GM12878 (cell line): ENCODE measurements at regions not wholly inside any gene's neighbourhood (a gene's known extent, or its start where the extent isn't known, plus 50 kb on each side); places are given as distances from the start of the nearest gene placed in this dataset.
"Not testable (repeated sequence)": the region's sequence is repeated elsewhere in the genome, so short reads cannot be mapped to it uniquely, and the experiment has no call there.

Experiments
- ATAC-seq: fragments of 200-7000 bp; cut with Tn5 transposase; 3 replicates; pipeline ENCODE4 v1.9.1; 2020; ENCODE audit warnings: mild to moderate bottlenecking, moderate library complexity
- BruUV-seq: library from RNA; stranded (reverse); fragments of 400-500 nt; replicated peaks from 2 replicates; lab custom pipeline; 2021; lab: Mats Ljungman, UMichigan
- CTCF ChIA-PET: fragments of 300-600 bp; sonication (Branson Sonifier 250); formaldehyde crosslinking; extraction: SDS; loops from one replicate; lab custom pipeline; 2021; ENCODE audit warnings: inconsistent platforms; lab: Yijun Ruan, JAX
- POLR2A ChIA-PET: fragments of 350-600 bp; formaldehyde crosslinking; extraction: SDS; loops from one replicate; lab custom pipeline; 2021; ENCODE audit warnings: inconsistent platforms; lab: Charles Lee
- RAD21 ChIA-PET: fragments of 300-600 bp; sonication (Branson Sonifier 250); formaldehyde crosslinking; loops from one replicate; lab custom pipeline; 2023; ENCODE audit warnings: antibody characterized with exemption; ENCODE audit not compliant: unreplicated experiment; lab: Charles Lee
- SMC1A ChIA-PET: fragments of 300-600 bp; sonication (Branson Sonifier 250); formaldehyde crosslinking; loops from one replicate; lab custom pipeline; 2023; ENCODE audit not compliant: unreplicated experiment, uncharacterized antibody; lab: Charles Lee
- DNase-seq: peaks from one replicate; pipeline ENCODE4 v3.0.0-alpha.2; 2011; ENCODE audit warnings: low read depth, low spot score
- FAIRE-seq: peaks from 3 replicates; lab custom pipeline; 2011; peaks lifted over from hg19 to GRCh38; lab: Jason Lieb, UNC
- H2AFZ ChIP-seq: 2 replicates; pipeline ENCODE4 v1.6.0; 2011; ENCODE audit warnings: low read depth, low read length, control low read depth; ENCODE audit not compliant: control insufficient read depth
- H3K27ac ChIP-seq: 2 replicates; pipeline ENCODE4 v1.5.1; 2011; ENCODE audit warnings: control low read depth; ENCODE audit not compliant: control insufficient read depth, insufficient read depth
- H3K27me3 ChIP-seq, 2 experiments: replicated peaks in 1 of 2; 2 replicates each; pipeline versions ENCODE4 v1.6.0 to v1.6.1; 2011; ENCODE audit warnings: low read length in 1 of 2; ENCODE audit not compliant: control insufficient read depth in 2 of 2, insufficient read depth in 2 of 2
- H3K36me3 ChIP-seq, 2 experiments: 2 replicates each; pipeline ENCODE4 v1.5.1; 2011; ENCODE audit warnings: low read length in 1 of 2; ENCODE audit not compliant: control insufficient read depth in 2 of 2, insufficient read depth in 2 of 2
- H3K4me1 ChIP-seq: 2 replicates; pipeline ENCODE4 v1.6.1; 2011; ENCODE audit warnings: mild to moderate bottlenecking, low read length, moderate library complexity, mixed read lengths; ENCODE audit not compliant: control insufficient read depth, insufficient read depth
- H3K4me2 ChIP-seq: 2 replicates; pipeline ENCODE4 v1.6.0; 2011; ENCODE audit warnings: control low read depth; ENCODE audit not compliant: control insufficient read depth, insufficient read depth
- H3K4me3 ChIP-seq: fragments of 200-600 bp; sonication (generic); 2 replicates; pipeline ENCODE4 v1.5.1; 2016
- H3K79me2 ChIP-seq: 2 replicates; pipeline ENCODE4 v1.6.0; 2011; ENCODE audit warnings: low read length; ENCODE audit not compliant: control insufficient read depth, insufficient read depth
- H3K9ac ChIP-seq: 2 replicates; pipeline ENCODE4 v1.8.0; 2011; ENCODE audit warnings: low read length, control low read depth, mixed read lengths; ENCODE audit not compliant: control insufficient read depth, insufficient read depth
- H3K9me3 ChIP-seq: replicated peaks from 3 replicates; pipeline ENCODE4 v1.5.1; 2011; ENCODE audit warnings: mild to moderate bottlenecking, low read length; ENCODE audit not compliant: control insufficient read depth, insufficient read depth
- H4K20me1 ChIP-seq: 2 replicates; pipeline ENCODE4 v1.6.0; 2011; ENCODE audit not compliant: control insufficient read depth, insufficient read depth
- BCL11A ChIP-seq: IDR thresholded peaks from 2 replicates; pipeline ENCODE4 v1.6.1; 2011; ENCODE audit warnings: low read depth, low read length
- BCLAF1 ChIP-seq: fragments of 450-650 bp; IDR thresholded peaks from 2 replicates; pipeline ENCODE4 v1.6.1; 2017; ENCODE audit warnings: antibody characterized with exemption, mild to moderate bottlenecking, moderate library complexity
- BHLHE40 ChIP-seq, 2 experiments: fragments of 450-650 bp in 1 of 2; IDR thresholded peaks; 2 replicates each; pipeline ENCODE4 v1.6.1; 2011 to 2017; ENCODE audit warnings: low read depth in 2 of 2, borderline replicate concordance in 1 of 2, improper control_type of control experiment in 1 of 2, low read length in 1 of 2, mild to moderate bottlenecking in 1 of 2
- BRCA1 ChIP-seq: IDR thresholded peaks from 2 replicates; pipeline ENCODE4 v1.6.1; 2011; ENCODE audit warnings: low read depth, low read length, improper control_type of control experiment
- EZH2 ChIP-seq: IDR thresholded peaks from 2 replicates; pipeline ENCODE4 v1.6.1; 2012; ENCODE audit warnings: low read depth, mild to moderate bottlenecking, control low read depth, inconsistent platforms, low read length, borderline replicate concordance; ENCODE audit not compliant: control insufficient read depth
- JUND ChIP-seq: IDR thresholded peaks from 2 replicates; pipeline ENCODE4 v1.6.1; 2012; ENCODE audit warnings: low read depth, mild to moderate bottlenecking, low read length, improper control_type of control experiment, moderate library complexity
- MEF2A ChIP-seq: IDR thresholded peaks from 2 replicates; pipeline ENCODE4 v1.6.1; 2011; ENCODE audit warnings: low read depth, mild to moderate bottlenecking, low read length, moderate library complexity; ENCODE audit not compliant: insufficient read depth
- RAD51 ChIP-seq: fragments of 450-650 bp; IDR thresholded peaks from 2 replicates; pipeline ENCODE4 v1.6.1; 2016; ENCODE audit warnings: moderate library complexity, mild to moderate bottlenecking, inconsistent platforms
- STAT3 ChIP-seq: IDR thresholded peaks from 2 replicates; pipeline ENCODE4 v1.6.1; 2011; ENCODE audit warnings: low read depth, low read length, improper control_type of control experiment
- WGBS: methylation state at CpG from one replicate; pipeline ENCODE4 v1.1.6; 2016; ENCODE audit warnings: low lambda C conversion rate; ENCODE audit not compliant: insufficient replicate concordance, insufficient coverage; ENCODE audit errors: missing lambda C conversion rate; 5-methylcytosine and 5-hydroxymethylcytosine counted together
- in situ Hi-C: fragments of 300-500 bp; cut with MboI; formaldehyde crosslinking; loops from 9 replicates; pipeline ENCODE4 v1.14.3; 2018; ENCODE audit warnings: mixed read lengths
- intact Hi-C: fragments of 100-400 bp; cut with micrococcal nuclease; formaldehyde crosslinking; loops from one replicate; pipeline ENCODE4 v1.14.2; 2022; ENCODE audit not compliant: unreplicated experiment
- TF ChIP-seq, protein P1 (sequence below): IDR thresholded peaks from 2 replicates; pipeline ENCODE4 v1.6.1; 2011; ENCODE audit warnings: low read depth, mild to moderate bottlenecking, low read length, moderate library complexity, borderline replicate concordance; ENCODE audit errors: extremely low read depth

DNA sequence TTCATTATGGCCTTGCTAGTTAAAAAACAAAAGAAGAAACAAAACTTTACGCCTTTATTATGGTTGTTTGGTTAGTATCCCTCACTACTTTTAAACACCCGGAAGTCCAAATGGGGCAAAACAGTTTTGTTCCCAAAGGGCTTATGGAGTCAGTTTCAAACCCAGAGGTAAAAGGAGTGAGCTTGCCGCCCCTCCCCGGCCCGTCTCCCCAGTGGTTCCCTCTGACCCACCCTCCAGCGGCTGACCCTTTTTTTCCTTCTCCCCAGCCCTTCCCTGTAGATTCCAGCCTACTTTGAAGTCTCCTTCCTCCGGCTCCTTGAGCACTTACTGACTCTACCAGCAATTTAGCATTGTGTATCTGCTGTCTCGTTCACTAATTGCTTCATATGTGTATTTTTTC, 209.2 kb downstream of the ICOS start:
- no peak for ATAC-seq
- Histone ChIP-seq H3K9me3 (no peaks in the 10 kb centered on the region), H3K79me2 (no peaks in the 10 kb centered on the region), H2AFZ (no peak overlapping the region), H3K27ac (no peak overlapping the region), H3K4me1 (no peaks in the 10 kb centered on the region), H3K9ac (no peak overlapping the region)
- in situ Hi-C loops = no loop called here
- WGBS = 27% methylated on average over 8 of the region's 8 CpGs
- ChIA-PET POLR2A (no interaction called here), RAD21 (interaction anchor here (1.1 kb wide), 2 partner anchors 23 to 32 kb away, joined by 3 read pairs; no protein-coding TSS in a partner anchor)
- TF ChIP-seq JUND = no peak
- TF ChIP-seq RAD51 = no peak
- no peak for TF ChIP-seq EZH2
- TF ChIP-seq BCLAF1 = no peak
- no peak for TF ChIP-seq BCL11A
- TF ChIP-seq STAT3 = no peak
- no peak for TF ChIP-seq BRCA1
- TF ChIP-seq, protein P1, sequence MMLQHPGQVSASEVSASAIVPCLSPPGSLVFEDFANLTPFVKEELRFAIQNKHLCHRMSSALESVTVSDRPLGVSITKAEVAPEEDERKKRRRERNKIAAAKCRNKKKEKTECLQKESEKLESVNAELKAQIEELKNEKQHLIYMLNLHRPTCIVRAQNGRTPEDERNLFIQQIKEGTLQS = no peak
- TF ChIP-seq BHLHE40 (IDR thresholded peaks at IDR 0.05; ENCODE audit: borderline replicate concordance in 1 of 2, low read depth in 2 of 2, low read length in 1 of 2) = no peak
- TF ChIP-seq MEF2A = no peak
- TF ChIP-seq, all 136 proteins: peak for 0
- ChIA-PET CTCF (interaction anchor here (0.6 to 2.8 kb wide), 13 partner anchors 9 to 1529 kb away, joined by 3 to 22 read pairs (median 3); no protein-coding TSS in a partner anchor), SMC1A (interaction anchor here (1.4 kb wide), 1 partner anchor 1530 kb away, joined by 4 read pairs; no protein-coding TSS in a partner anchor)
- Histone ChIP-seq H4K20me1 (no peaks in the 10 kb centered on the region), H3K4me3 (no peak overlapping the region), H3K36me3 (no peaks in the 10 kb centered on the region), H3K27me3 (peaks cover 0 to 4% of the 10 kb centered on the region in 2 experiments; a peak in 3 of 4 replicates), H3K4me2 (no peak overlapping the region)
- intact Hi-C loops = loop anchor here (1.0 to 5.0 kb wide), 3 partner anchors 33 to 547 kb away; no protein-coding TSS in a partner anchor
- DNase-seq = no peak
- no peak for FAIRE-seq
- BruUV-seq = no TSS peak

GRCh38 chr2:204147040-204147439, 210.5 kb downstream of the ICOS start:
- POLR2A ChIA-PET, CTCF ChIA-PET, H4K20me1 ChIP-seq, H3K9ac ChIP-seq, DNase-seq, SMC1A ChIA-PET, ATAC-seq, H3K79me2 ChIP-seq, H3K4me3 ChIP-seq, H3K27ac ChIP-seq, BruUV-seq, H3K36me3 ChIP-seq, RAD21 ChIA-PET, H3K4me2 ChIP-seq, H2AFZ ChIP-seq, FAIRE-seq, H3K9me3 ChIP-seq, H3K27me3 ChIP-seq, H3K4me1 ChIP-seq, in situ Hi-C loops: not testable (repeated sequence)
- 39% methylated on average over 2 of the region's 2 CpGs for WGBS
- intact Hi-C loops = loop anchor here (5.0 kb wide), 2 partner anchors 115 to 545 kb away; no protein-coding TSS in a partner anchor
